Mammary epithelial cell (primary cell): ENCODE measurements at regions not wholly inside any gene's neighbourhood (a gene's known extent, or its start where the extent isn't known, plus 50 kb on each side); places are given as distances from the start of the nearest gene placed in this dataset.
"Not testable (repeated sequence)": the region's sequence is repeated elsewhere in the genome, so short reads cannot be mapped to it uniquely, and the experiment has no call there.

Experiments
- EZH2 ChIP-seq: IDR thresholded peaks from 2 replicates; pipeline ENCODE4 v1.6.1; 2012; ENCODE audit warnings: low read length, inconsistent platforms, borderline replicate concordance
- TF ChIP-seq, protein P1 (sequence below), 2 donors: IDR thresholded peaks in 1 of 2; conservative IDR thresholded peaks in 1 of 2; 2 replicates each; pipeline ENCODE4 v1.5.1; 2011 to 2012; ENCODE audit warnings: inconsistent platforms in 2 of 2, low read length in 2 of 2, mild to moderate bottlenecking in 2 of 2, control low read depth in 1 of 2, low read depth in 1 of 2; ENCODE audit not compliant: insufficient read depth in 1 of 2; ENCODE audit errors: extremely low read depth in 1 of 2

DNA sequence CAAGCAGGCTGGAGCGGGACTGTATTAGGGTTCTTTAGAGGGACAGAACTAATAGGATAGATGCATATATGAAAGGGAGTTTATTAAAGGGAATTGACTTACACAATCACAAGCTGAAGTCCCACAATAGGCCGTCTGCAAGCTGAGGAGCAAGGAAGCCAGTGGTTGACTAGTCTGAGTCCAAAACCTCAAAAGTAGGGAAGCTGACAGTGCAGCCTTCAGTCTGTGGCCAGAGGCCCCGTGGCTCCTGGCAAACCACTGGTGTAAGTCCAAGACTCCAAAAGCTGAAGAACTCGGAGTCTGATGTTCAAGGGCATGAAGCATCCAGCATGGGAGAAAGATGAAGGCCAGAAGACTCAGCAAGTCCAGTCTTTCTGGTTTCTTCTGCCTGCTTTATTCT, 281.8 kb downstream of the QKI start:
- TF ChIP-seq, protein P1, sequence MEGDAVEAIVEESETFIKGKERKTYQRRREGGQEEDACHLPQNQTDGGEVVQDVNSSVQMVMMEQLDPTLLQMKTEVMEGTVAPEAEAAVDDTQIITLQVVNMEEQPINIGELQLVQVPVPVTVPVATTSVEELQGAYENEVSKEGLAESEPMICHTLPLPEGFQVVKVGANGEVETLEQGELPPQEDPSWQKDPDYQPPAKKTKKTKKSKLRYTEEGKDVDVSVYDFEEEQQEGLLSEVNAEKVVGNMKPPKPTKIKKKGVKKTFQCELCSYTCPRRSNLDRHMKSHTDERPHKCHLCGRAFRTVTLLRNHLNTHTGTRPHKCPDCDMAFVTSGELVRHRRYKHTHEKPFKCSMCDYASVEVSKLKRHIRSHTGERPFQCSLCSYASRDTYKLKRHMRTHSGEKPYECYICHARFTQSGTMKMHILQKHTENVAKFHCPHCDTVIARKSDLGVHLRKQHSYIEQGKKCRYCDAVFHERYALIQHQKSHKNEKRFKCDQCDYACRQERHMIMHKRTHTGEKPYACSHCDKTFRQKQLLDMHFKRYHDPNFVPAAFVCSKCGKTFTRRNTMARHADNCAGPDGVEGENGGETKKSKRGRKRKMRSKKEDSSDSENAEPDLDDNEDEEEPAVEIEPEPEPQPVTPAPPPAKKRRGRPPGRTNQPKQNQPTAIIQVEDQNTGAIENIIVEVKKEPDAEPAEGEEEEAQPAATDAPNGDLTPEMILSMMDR (conservative IDR thresholded peaks at IDR 0.05 in 1 of 2, IDR thresholded peaks at IDR 0.05 in 1 of 2; ENCODE audit: extremely low read depth in 1 of 2, insufficient read depth in 1 of 2, low read depth in 1 of 2, low read length in 2 of 2): not testable (repeated sequence)
- TF ChIP-seq EZH2: not testable (repeated sequence)
